GM12878 (cell line): ENCODE measurements at regions not wholly inside any gene's neighbourhood (a gene's known extent, or its start where the extent isn't known, plus 50 kb on each side); places are given as distances from the start of the nearest gene placed in this dataset.

Experiments used
- ATAC-seq: fragments of 200-7000 bp; cut with Tn5 transposase; 3 replicates; pipeline ENCODE4 v1.9.1; 2020; ENCODE audit warnings: mild to moderate bottlenecking, moderate library complexity
- BruUV-seq: library from RNA; stranded (reverse); fragments of 400-500 nt; replicated peaks from 2 replicates; lab custom pipeline; 2021; lab: Mats Ljungman, UMichigan
- CTCF ChIA-PET: fragments of 300-600 bp; sonication (Branson Sonifier 250); formaldehyde crosslinking; extraction: SDS; loops from one replicate; lab custom pipeline; 2021; ENCODE audit warnings: inconsistent platforms; lab: Yijun Ruan, JAX
- POLR2A ChIA-PET: fragments of 350-600 bp; formaldehyde crosslinking; extraction: SDS; loops from one replicate; lab custom pipeline; 2021; ENCODE audit warnings: inconsistent platforms; lab: Charles Lee
- RAD21 ChIA-PET: fragments of 300-600 bp; sonication (Branson Sonifier 250); formaldehyde crosslinking; loops from one replicate; lab custom pipeline; 2023; ENCODE audit warnings: antibody characterized with exemption; ENCODE audit not compliant: unreplicated experiment; lab: Charles Lee
- SMC1A ChIA-PET: fragments of 300-600 bp; sonication (Branson Sonifier 250); formaldehyde crosslinking; loops from one replicate; lab custom pipeline; 2023; ENCODE audit not compliant: unreplicated experiment, uncharacterized antibody; lab: Charles Lee
- DNase-seq: peaks from one replicate; pipeline ENCODE4 v3.0.0-alpha.2; 2011; ENCODE audit warnings: low read depth, low spot score
- FAIRE-seq: peaks from 3 replicates; lab custom pipeline; 2011; peaks lifted over from hg19 to GRCh38; lab: Jason Lieb, UNC
- H2AFZ ChIP-seq: 2 replicates; pipeline ENCODE4 v1.6.0; 2011; ENCODE audit warnings: low read depth, low read length, control low read depth; ENCODE audit not compliant: control insufficient read depth
- H3K27ac ChIP-seq: 2 replicates; pipeline ENCODE4 v1.5.1; 2011; ENCODE audit warnings: control low read depth; ENCODE audit not compliant: control insufficient read depth, insufficient read depth
- H3K27me3 ChIP-seq, 2 experiments: replicated peaks in 1 of 2; 2 replicates each; pipeline versions ENCODE4 v1.6.0 to v1.6.1; 2011; ENCODE audit warnings: low read length in 1 of 2; ENCODE audit not compliant: control insufficient read depth in 2 of 2, insufficient read depth in 2 of 2
- H3K36me3 ChIP-seq, 2 experiments: 2 replicates each; pipeline ENCODE4 v1.5.1; 2011; ENCODE audit warnings: low read length in 1 of 2; ENCODE audit not compliant: control insufficient read depth in 2 of 2, insufficient read depth in 2 of 2
- H3K4me1 ChIP-seq: 2 replicates; pipeline ENCODE4 v1.6.1; 2011; ENCODE audit warnings: mild to moderate bottlenecking, low read length, moderate library complexity, mixed read lengths; ENCODE audit not compliant: control insufficient read depth, insufficient read depth
- H3K4me2 ChIP-seq: 2 replicates; pipeline ENCODE4 v1.6.0; 2011; ENCODE audit warnings: control low read depth; ENCODE audit not compliant: control insufficient read depth, insufficient read depth
- H3K4me3 ChIP-seq: fragments of 200-600 bp; sonication (generic); 2 replicates; pipeline ENCODE4 v1.5.1; 2016
- H3K79me2 ChIP-seq: 2 replicates; pipeline ENCODE4 v1.6.0; 2011; ENCODE audit warnings: low read length; ENCODE audit not compliant: control insufficient read depth, insufficient read depth
- H3K9ac ChIP-seq: 2 replicates; pipeline ENCODE4 v1.8.0; 2011; ENCODE audit warnings: low read length, control low read depth, mixed read lengths; ENCODE audit not compliant: control insufficient read depth, insufficient read depth
- H3K9me3 ChIP-seq: replicated peaks from 3 replicates; pipeline ENCODE4 v1.5.1; 2011; ENCODE audit warnings: mild to moderate bottlenecking, low read length; ENCODE audit not compliant: control insufficient read depth, insufficient read depth
- H4K20me1 ChIP-seq: 2 replicates; pipeline ENCODE4 v1.6.0; 2011; ENCODE audit not compliant: control insufficient read depth, insufficient read depth
- ATF7 ChIP-seq: fragments of 450-650 bp; IDR thresholded peaks from 2 replicates; pipeline ENCODE4 v1.6.1; 2016; ENCODE audit warnings: low read depth, mild to moderate bottlenecking
- E2F4 ChIP-seq: IDR thresholded peaks from 2 replicates; pipeline ENCODE4 v1.6.1; 2012; ENCODE audit warnings: low read depth, low read length, improper control_type of control experiment
- ESRRA ChIP-seq: IDR thresholded peaks from 2 replicates; pipeline ENCODE4 v1.6.1; 2012; ENCODE audit warnings: mild to moderate bottlenecking, low read length, improper control_type of control experiment
- ETV6 ChIP-seq, 2 experiments: fragments of 450-650 bp in 1 of 2; IDR thresholded peaks in 1 of 2; conservative IDR thresholded peaks in 1 of 2; 2 replicates each; pipeline ENCODE4 v1.6.1; 2014; ENCODE audit warnings: antibody characterized with exemption in 1 of 2, borderline replicate concordance in 1 of 2, low read depth in 1 of 2, mild to moderate bottlenecking in 1 of 2, moderate library complexity in 1 of 2
- IRF3 ChIP-seq: fragments of 450-650 bp; IDR thresholded peaks from 2 replicates; pipeline ENCODE4 v1.6.1; 2014; ENCODE audit warnings: mild to moderate bottlenecking
- KLF5 ChIP-seq: fragments of 450-650 bp; IDR thresholded peaks from 2 replicates; pipeline ENCODE4 v1.6.1; 2014; ENCODE audit warnings: mild to moderate bottlenecking; ENCODE audit not compliant: partially characterized antibody
- NFXL1 ChIP-seq: fragments of 450-650 bp; IDR thresholded peaks from 2 replicates; pipeline ENCODE4 v1.6.1; 2017; ENCODE audit warnings: antibody characterized with exemption, mild to moderate bottlenecking, borderline replicate concordance
- NR2C1 ChIP-seq: fragments of 450-650 bp; IDR thresholded peaks from 2 replicates; pipeline ENCODE4 v1.6.1; 2017; ENCODE audit warnings: antibody characterized with exemption, mild to moderate bottlenecking, moderate library complexity
- SIX5 ChIP-seq: IDR thresholded peaks from 2 replicates; pipeline ENCODE4 v1.6.1; 2011; ENCODE audit warnings: mild to moderate bottlenecking, low read depth, low read length, moderate library complexity; ENCODE audit not compliant: severe bottlenecking
- SKIL ChIP-seq: fragments of 450-650 bp; IDR thresholded peaks from 2 replicates; pipeline ENCODE4 v1.6.1; 2017; ENCODE audit warnings: mild to moderate bottlenecking, low read depth, inconsistent platforms; ENCODE audit not compliant: poor library complexity, severe bottlenecking
- SREBF2 ChIP-seq: IDR thresholded peaks from 2 replicates; pipeline ENCODE4 v1.6.1; 2012; ENCODE audit warnings: mild to moderate bottlenecking, low read length
- WRNIP1 ChIP-seq: IDR thresholded peaks from 2 replicates; pipeline ENCODE4 v1.6.1; 2011; ENCODE audit warnings: low read depth, low read length, improper control_type of control experiment, borderline replicate concordance
- YY1 ChIP-seq: IDR thresholded peaks from 2 replicates; pipeline ENCODE4 v1.6.1; 2011; ENCODE audit warnings: low read depth, mild to moderate bottlenecking, low read length
- WGBS: methylation state at CpG from one replicate; pipeline ENCODE4 v1.1.6; 2016; ENCODE audit warnings: low lambda C conversion rate; ENCODE audit not compliant: insufficient replicate concordance, insufficient coverage; ENCODE audit errors: missing lambda C conversion rate; 5-methylcytosine and 5-hydroxymethylcytosine counted together
- in situ Hi-C: fragments of 300-500 bp; cut with MboI; formaldehyde crosslinking; loops from 9 replicates; pipeline ENCODE4 v1.14.3; 2018; ENCODE audit warnings: mixed read lengths
- intact Hi-C: fragments of 100-400 bp; cut with micrococcal nuclease; formaldehyde crosslinking; loops from one replicate; pipeline ENCODE4 v1.14.2; 2022; ENCODE audit not compliant: unreplicated experiment

DNA sequence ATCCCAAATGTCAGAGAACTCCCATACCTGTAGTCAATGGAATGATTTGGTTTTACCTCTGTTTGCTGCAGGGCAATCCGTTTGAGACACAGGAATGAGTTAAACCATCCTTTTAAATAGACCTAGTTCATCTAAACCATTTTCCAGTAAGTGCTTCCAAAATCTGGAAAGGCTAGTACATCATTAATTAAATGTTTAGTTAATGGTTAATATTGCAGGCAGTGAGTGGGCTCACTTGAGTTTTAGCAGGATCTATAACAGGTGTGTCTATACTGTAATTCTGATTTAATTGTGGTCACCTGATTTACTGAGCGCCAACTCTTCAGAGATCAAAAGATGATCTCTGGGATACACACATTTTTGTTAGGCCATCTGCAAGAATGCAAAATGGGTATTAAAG lies 353.9 kb upstream of the ROPN1 start (continued):
- TF ChIP-seq SKIL, result no peak
- TF ChIP-seq E2F4, result no peak
- no peak for TF ChIP-seq WRNIP1
- TF ChIP-seq, all 136 proteins: peak for 0

- H3K9ac ChIP-seq, result no peak overlapping the region
- no peaks in the 10 kb centered on the region for H4K20me1 ChIP-seq
- BruUV-seq, result no TSS peak
- no peak for DNase-seq
- H3K36me3 ChIP-seq, result no peaks in the 10 kb centered on the region
- no peak overlapping the region for H3K27ac ChIP-seq
- no peak for FAIRE-seq
- H3K9me3 ChIP-seq, result no peaks in the 10 kb centered on the region
- no peak overlapping the region for H3K4me3 ChIP-seq
- ChIA-PET SMC1A (no interaction called here), POLR2A (no interaction called here), CTCF (interaction anchor here (1.0 to 8.7 kb wide), 2 partner anchors 121 to 204 kb away, joined by 3 to 138 read pairs; no protein-coding TSS in a partner anchor), RAD21 (no interaction called here)
- no peak for ATAC-seq
- 22% methylated on average over 4 of the region's 4 CpGs for WGBS
- intact Hi-C loops, result no loop called here
- no peak overlapping the region for H2AFZ ChIP-seq
- no peak overlapping the region for H3K4me2 ChIP-seq
- H3K79me2 ChIP-seq, result no peaks in the 10 kb centered on the region
- in situ Hi-C loops, result loop anchor here (5.0 kb wide), 2 partner anchors 121 to 206 kb away; no protein-coding TSS in a partner anchor
- H3K4me1 ChIP-seq, result no peaks in the 10 kb centered on the region
- H3K27me3 ChIP-seq, result no peaks in the 10 kb centered on the region; a peak in 1 of 4 replicates
- TF ChIP-seq YY1 (no peak), SREBF2 (no peak), IRF3 (no peak), ETV6 (conservative IDR thresholded peaks at IDR 0.05 in 1 of 2, IDR thresholded peaks at IDR 0.05 in 1 of 2; ENCODE audit: borderline replicate concordance in 1 of 2, low read depth in 1 of 2) (no peak), KLF5 (no peak), NR2C1 (no peak), NFXL1 (no peak), SIX5 (no peak), ESRRA (no peak), ATF7 (no peak)
Measured at GRCh38 chr3:124346487-124346886, 354.6 kb upstream of the ROPN1 start.
